Activated B cell treated with CpG ODN at 0.5 μM for 24 hours (primary cell): ENCODE measurements at regions not wholly inside any gene's neighbourhood (a gene's known extent, or its start where the extent isn't known, plus 50 kb on each side); places are given as distances from the start of the nearest gene placed in this dataset.

Experiments used
- ATAC-seq: fragments of 200-7000 bp; cut with Tn5 transposase; one replicate; pipeline ENCODE4 v1.10.0; 2021; ENCODE audit warnings: low read depth, mild to moderate bottlenecking, moderate library complexity
- CTCF ChIA-PET: fragments of 350-600 bp; sonication (Branson Sonifier 250); formaldehyde crosslinking; loops from one replicate; lab custom pipeline; 2021; ENCODE audit warnings: antibody characterized with exemption; lab: Charles Lee
- POLR2A ChIA-PET: fragments of 350-600 bp; sonication (Branson Sonifier 250); formaldehyde crosslinking; loops from one replicate; lab custom pipeline; 2021; ENCODE audit warnings: antibody characterized with exemption; lab: Charles Lee
- DNase-seq: peaks from one replicate; pipeline ENCODE4 v3.0.0; 2022
- H3K27ac Mint-ChIP-seq: one replicate; pipeline ENCODE4 v1.8.0; 2020; ENCODE audit warnings: mixed read lengths
- H3K27me3 Mint-ChIP-seq: one replicate; pipeline ENCODE4 v1.8.0; 2021; ENCODE audit warnings: mixed read lengths
- H3K36me3 Mint-ChIP-seq: one replicate; pipeline ENCODE4 v1.8.0; 2021; ENCODE audit warnings: low read depth, mixed read lengths
- H3K4me1 Mint-ChIP-seq: one replicate; pipeline ENCODE4 v1.8.0; 2021; ENCODE audit warnings: mixed read lengths
- H3K4me3 Mint-ChIP-seq: one replicate; pipeline ENCODE4 v1.8.0; 2020; ENCODE audit warnings: mild to moderate bottlenecking, mixed read lengths
- H3K9me3 Mint-ChIP-seq: one replicate; pipeline ENCODE4 v1.8.0; 2020; ENCODE audit warnings: mixed read lengths
- intact Hi-C: fragments of 100-400 bp; cut with micrococcal nuclease; formaldehyde crosslinking; loops from one replicate; pipeline ENCODE4 v1.15.1; 2024
- TF ChIP-seq, protein P1 (sequence below): fragments of 200-600 bp; IDR thresholded peaks from one replicate; pipeline ENCODE4 v1.8.0; 2022; ENCODE audit warnings: antibody characterized with exemption, mild to moderate bottlenecking

DNA sequence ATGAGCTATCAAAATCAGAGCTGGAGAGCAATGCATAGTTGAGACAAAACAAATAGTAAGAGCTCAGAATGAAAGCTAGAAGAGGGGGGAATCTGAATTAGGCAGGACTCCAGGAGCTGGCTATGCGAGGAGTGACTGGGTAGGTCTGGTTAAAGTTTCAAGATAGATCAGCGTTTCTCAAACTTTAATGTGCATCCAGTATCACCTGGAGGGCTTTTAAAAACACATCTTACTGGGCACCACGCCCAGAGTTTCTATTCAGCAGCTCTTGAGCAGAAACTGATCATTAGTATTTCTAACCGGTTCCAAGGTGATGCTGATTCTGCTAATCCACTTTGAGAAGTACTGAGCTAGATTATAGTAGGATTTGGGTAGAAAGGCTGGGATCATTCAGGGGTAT is 96.2 kb upstream of the ACP3 start:
- TF ChIP-seq, protein P1, sequence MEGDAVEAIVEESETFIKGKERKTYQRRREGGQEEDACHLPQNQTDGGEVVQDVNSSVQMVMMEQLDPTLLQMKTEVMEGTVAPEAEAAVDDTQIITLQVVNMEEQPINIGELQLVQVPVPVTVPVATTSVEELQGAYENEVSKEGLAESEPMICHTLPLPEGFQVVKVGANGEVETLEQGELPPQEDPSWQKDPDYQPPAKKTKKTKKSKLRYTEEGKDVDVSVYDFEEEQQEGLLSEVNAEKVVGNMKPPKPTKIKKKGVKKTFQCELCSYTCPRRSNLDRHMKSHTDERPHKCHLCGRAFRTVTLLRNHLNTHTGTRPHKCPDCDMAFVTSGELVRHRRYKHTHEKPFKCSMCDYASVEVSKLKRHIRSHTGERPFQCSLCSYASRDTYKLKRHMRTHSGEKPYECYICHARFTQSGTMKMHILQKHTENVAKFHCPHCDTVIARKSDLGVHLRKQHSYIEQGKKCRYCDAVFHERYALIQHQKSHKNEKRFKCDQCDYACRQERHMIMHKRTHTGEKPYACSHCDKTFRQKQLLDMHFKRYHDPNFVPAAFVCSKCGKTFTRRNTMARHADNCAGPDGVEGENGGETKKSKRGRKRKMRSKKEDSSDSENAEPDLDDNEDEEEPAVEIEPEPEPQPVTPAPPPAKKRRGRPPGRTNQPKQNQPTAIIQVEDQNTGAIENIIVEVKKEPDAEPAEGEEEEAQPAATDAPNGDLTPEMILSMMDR = no peak
- Mint-ChIP-seq H3K4me1 (no peaks in the 10 kb centered on the region), H3K27ac (no peak overlapping the region), H3K9me3 (no peaks in the 10 kb centered on the region), H3K36me3 (no peaks in the 10 kb centered on the region), H3K4me3 (no peak overlapping the region), H3K27me3 (no peaks in the 10 kb centered on the region)
- DNase-seq (no peak), ATAC-seq (no peak)
- ChIA-PET POLR2A (no interaction called here), CTCF (no interaction called here)
- intact Hi-C loops = no loop called here

DNA sequence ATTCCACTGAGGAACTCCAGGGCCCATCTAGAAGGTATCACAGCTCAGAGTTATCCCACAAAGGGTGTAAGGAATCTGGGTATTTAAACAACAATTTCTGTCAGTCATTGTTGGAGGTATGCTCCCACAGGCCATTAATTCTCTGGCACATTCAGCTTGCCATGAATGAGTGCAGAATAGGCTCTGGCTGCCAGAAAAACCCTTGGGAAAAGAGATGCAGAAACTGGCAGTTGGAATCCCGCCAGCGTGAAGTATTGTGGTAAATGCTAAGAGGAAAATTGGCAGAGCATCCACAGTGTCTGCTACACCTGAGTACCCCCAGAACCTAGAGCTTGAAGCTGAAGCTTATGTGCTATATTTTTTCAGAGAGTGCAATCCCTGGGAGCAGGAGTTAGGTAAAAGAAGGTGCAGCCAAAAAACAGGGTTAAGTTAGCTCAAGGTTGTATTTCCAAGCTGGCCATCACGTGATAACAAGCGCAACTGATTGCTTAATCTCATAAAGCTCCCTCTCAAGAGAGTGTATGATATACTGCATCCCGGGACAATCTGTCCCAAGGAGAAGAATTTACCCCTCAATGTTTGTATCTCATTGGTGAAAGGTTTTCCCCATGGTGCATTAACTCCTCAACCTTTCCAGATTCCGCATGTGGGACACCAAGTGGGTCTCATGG is 94.2 kb upstream of the ACP3 start:
- POLR2A ChIA-PET = no interaction called here
- no peak for ATAC-seq
- H3K27ac Mint-ChIP-seq = no peak overlapping the region

DNA sequence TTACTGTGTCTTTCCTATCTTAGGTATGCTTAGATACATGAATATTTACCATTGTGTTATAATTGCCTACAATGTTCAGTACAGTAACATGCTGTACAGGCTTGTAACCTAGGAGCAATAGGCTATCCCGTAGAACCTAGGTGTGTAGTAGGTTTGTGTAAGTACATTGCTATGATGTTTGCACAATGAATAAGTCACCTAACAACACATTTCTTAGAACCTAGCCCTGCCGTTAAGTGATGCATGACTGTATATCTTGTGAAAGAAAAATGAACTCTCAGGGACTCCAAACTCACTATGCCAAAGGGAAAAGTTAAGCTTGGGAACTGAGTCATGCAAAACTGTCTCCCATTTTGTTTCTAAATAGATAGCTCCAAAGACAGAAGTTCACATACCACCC is 91.5 kb upstream of the ACP3 start:
- H3K9me3 Mint-ChIP-seq = no peaks in the 10 kb centered on the region
- H3K4me1 Mint-ChIP-seq = no peaks in the 10 kb centered on the region
- ATAC-seq (no peak), DNase-seq (no peak)
- CTCF ChIA-PET = no interaction called here
- intact Hi-C loops = no loop called here
- H3K36me3 Mint-ChIP-seq = no peaks in the 10 kb centered on the region
- no peak overlapping the region for H3K27ac Mint-ChIP-seq
- POLR2A ChIA-PET = no interaction called here
- H3K4me3 Mint-ChIP-seq = no peak overlapping the region
- TF ChIP-seq, protein P1 = no peak
- no peaks in the 10 kb centered on the region for H3K27me3 Mint-ChIP-seq

More for the DNA sequence above, 94.2 kb upstream of the ACP3 start:
- H3K27me3 Mint-ChIP-seq = no peaks in the 10 kb centered on the region
- H3K36me3 Mint-ChIP-seq = no peaks in the 10 kb centered on the region
- DNase-seq = no peak
- no peaks in the 10 kb centered on the region for H3K9me3 Mint-ChIP-seq
- no peaks in the 10 kb centered on the region for H3K4me1 Mint-ChIP-seq
- CTCF ChIA-PET = no interaction called here
- no peak overlapping the region for H3K4me3 Mint-ChIP-seq
- TF ChIP-seq, protein P1 = no peak
- intact Hi-C loops = no loop called here

DNA sequence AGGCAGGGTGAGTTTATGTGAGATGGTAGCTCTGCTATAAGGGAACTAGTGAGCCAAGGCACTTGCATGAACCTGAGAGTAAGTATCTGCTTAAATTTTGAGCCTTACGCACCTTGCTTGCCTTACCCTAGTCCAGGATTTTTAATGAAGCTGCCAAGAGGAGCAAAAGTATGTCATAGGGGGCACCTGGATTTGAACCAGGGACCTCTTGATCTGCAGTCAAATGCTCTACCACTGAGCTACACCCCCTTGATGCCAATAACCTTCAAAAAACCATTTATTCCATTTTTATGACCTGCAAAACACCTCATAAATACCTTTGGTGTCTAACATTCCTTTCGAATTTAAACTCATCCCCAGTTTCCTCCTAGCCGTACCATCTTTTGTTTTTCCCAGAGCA is 88.3 kb upstream of the ACP3 start:
- no peak for ATAC-seq
- Mint-ChIP-seq H3K4me1 (no peaks in the 10 kb centered on the region), H3K27ac (no peak overlapping the region), H3K36me3 (no peaks in the 10 kb centered on the region), H3K4me3 (no peak overlapping the region), H3K9me3 (no peaks in the 10 kb centered on the region), H3K27me3 (peaks cover 3% of the 10 kb centered on the region)
- TF ChIP-seq, protein P1 = no peak
- DNase-seq = no peak
- CTCF ChIA-PET = no interaction called here
- POLR2A ChIA-PET = no interaction called here
- intact Hi-C loops = no loop called here

DNA sequence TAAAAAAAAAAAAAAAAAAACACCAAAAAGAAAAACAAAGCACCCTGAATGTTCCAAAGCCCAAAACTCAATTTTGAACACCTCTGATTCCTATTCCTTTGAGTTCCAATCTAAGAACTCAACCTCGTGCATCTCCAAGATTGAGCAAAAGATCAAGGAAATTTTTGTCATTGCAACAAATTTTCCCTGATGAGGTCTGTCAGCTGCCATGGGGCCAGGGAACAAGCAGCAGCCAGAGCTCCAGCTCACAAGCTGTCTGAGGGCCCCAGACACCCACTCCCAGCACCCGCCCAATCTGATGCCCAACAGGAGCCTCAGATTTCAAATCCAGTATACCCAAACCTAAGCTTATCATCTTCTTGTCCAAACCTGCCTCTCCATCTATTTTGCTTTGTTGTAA is 87.6 kb upstream of the ACP3 start:
- H3K9me3 Mint-ChIP-seq = no peaks in the 10 kb centered on the region

More for the DNA sequence above, 87.6 kb upstream of the ACP3 start:
- Mint-ChIP-seq H3K4me3 (no peak overlapping the region), H3K27me3 (peaks cover 3% of the 10 kb centered on the region), H3K36me3 (no peaks in the 10 kb centered on the region), H3K27ac (no peak overlapping the region), H3K4me1 (no peaks in the 10 kb centered on the region)
- DNase-seq = no peak
- ChIA-PET POLR2A (no interaction called here), CTCF (no interaction called here)
- intact Hi-C loops = no loop called here
- ATAC-seq = no peak
- TF ChIP-seq, protein P1 = no peak
